Retina (tissue), 1 donor: ENCODE measurements at regions not wholly inside any gene's neighbourhood (a gene's known extent, or its start where the extent isn't known, plus 50 kb on each side); places are given as distances from the start of the nearest gene placed in this dataset.
"Not testable (repeated sequence)": the region's sequence is repeated elsewhere in the genome, so short reads cannot be mapped to it uniquely, and the experiment has no call there.

Experiments used
- DNase-seq: peaks from one replicate; pipeline ENCODE4 v3.0.0-alpha.2; 2016

GRCh38 chr1:189971656-189972055, 506.0 kb downstream of the BRINP3 start:
- DNase-seq: no peak

GRCh38 chr1:189977184-189977583, 500.5 kb downstream of the BRINP3 start:
- DNase-seq: no peak

- DNase-seq: no peak
Observed at GRCh38 chr1:189983166-189983890, 494.3 kb downstream of the BRINP3 start.

GRCh38 chr1:189986516-189986915, 491.1 kb downstream of the BRINP3 start:
- no peak for DNase-seq

GRCh38 chr1:189987509-189987908, 490.2 kb downstream of the BRINP3 start:
- DNase-seq: no peak

GRCh38 chr1:189992856-189993255, 484.8 kb downstream of the BRINP3 start:
- DNase-seq: no peak

- no peak for DNase-seq
Observed at GRCh38 chr1:190000365-190000872, 477.2 kb downstream of the BRINP3 start.

GRCh38 chr1:190001187-190001586, 476.5 kb downstream of the BRINP3 start:
- no peak for DNase-seq

- no peak for DNase-seq
Observed at GRCh38 chr1:190003376-190003775, 474.3 kb downstream of the BRINP3 start.

GRCh38 chr1:190011585-190011984, 466.1 kb downstream of the BRINP3 start:
- no peak for DNase-seq

GRCh38 chr1:190019151-190019550, 458.5 kb downstream of the BRINP3 start:
- not testable (repeated sequence) for DNase-seq

GRCh38 chr1:190019717-190020116, 457.9 kb downstream of the BRINP3 start:
- DNase-seq: no peak

GRCh38 chr1:190022709-190023108, 455.0 kb downstream of the BRINP3 start:
- no peak for DNase-seq

GRCh38 chr1:190029441-190029840, 448.2 kb downstream of the BRINP3 start:
- DNase-seq: no peak

GRCh38 chr1:190043655-190044054, 434.0 kb downstream of the BRINP3 start:
- DNase-seq: no peak

GRCh38 chr1:190046231-190046630, 431.4 kb downstream of the BRINP3 start:
- no peak for DNase-seq
